HG03097 (cell line): ENCODE measurements at regions not wholly inside any gene's neighbourhood (a gene's known extent, or its start where the extent isn't known, plus 50 kb on each side); places are given as distances from the start of the nearest gene placed in this dataset.
A peak's percentile ranks its signal among the peaks of the same experiment; 100 is the strongest.

ENCODE experiments used
- ATAC-seq: cut with Tn5 transposase; IDR thresholded peaks from one replicate; pipeline ENCODE4 v1.9.1; 2021; ENCODE audit not compliant: unreplicated experiment, low FRiP score

DNA sequence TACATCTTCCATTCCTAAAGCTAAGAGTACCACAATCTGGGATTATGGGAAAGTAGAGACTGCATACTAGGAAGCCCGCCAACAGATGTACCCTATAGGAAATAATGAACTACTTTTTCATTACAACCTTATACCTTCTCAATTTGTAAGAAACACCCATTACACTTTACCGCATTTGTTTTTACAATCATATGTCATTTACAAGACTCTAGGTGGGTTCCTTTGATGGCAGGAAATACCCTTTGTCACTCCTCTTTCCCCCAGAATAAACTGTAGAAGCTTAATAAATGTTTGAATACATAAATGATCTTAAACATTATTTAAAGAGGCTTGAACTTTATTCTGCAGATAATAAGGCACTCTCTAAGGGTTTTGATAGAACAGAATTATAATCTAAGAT is 150.1 kb upstream of the TGFBR2 start:
- no peak for ATAC-seq

DNA sequence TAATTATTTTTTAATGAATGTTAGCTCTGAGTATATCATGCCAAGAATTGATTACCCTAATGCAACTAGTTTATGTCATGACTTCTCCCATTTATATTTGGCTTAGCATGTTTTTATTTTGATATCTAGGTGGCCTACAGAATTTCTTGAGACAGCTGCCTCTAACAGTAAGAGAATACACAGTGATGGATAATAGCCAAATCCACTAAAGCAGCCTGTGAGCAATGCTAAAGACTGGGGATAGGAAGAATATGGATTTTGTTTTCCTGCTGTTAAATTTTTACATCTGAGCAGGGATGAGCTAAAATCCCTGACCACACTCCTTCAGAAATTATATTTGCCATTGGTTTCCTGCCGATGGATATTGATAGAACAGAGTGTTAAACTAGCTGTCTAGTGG is 149.3 kb upstream of the TGFBR2 start:
- no peak for ATAC-seq

DNA sequence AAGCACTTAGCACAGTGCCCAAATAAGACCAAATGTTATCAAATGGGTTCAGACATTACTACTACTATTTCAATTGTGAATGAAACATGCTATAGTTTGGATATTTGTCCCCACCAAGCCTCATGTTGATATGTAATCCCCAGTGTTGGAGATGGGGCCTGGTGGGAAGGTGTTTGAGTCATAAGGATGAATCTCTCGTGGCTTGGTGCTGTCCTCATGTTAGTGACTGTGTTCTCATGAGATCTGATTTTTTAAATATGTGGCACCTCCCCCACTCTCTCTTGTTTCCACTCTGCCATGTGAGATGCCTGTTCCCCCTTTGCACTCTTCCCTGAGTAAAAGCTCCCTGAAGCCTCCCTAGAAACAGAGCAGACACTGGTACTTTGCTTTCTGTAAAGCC is 148.7 kb upstream of the TGFBR2 start:
- no peak for ATAC-seq

DNA sequence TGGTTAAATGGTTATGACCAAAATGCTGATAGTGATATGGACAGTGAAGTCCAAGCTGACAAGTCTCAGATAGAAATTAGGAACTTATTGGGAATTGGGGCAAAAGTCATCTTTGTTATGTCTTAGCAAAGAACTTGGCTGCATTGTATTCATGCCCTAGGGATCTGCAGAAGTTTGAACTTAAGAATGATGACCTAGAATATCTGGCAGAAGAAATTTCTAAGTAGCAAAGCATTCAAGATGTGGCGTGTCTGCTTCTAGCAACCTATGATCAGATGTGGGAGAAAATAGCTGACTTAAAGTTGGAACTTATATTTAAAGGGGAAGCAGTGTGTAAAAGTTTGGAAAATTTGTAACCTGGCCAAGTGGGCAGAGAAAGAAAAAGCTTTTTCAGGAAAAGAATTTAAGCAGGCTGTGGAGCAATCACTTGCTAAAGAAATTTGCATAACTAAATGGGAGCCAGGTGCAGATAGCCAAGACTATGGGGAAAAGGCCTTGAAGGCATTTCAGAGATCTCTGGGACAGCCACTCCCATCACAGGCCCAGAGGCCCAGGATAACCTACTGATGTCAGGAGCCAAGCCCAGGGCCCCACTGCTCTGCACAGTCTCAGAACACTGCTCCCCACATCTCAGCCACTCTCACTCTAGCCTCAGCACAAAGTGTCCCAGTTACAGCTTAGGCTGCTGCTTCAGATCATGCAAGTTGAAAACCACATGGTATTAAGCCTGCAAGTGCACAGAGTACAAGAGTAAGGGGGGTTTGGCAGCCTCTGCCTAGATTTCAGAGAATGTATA is 147.8 kb upstream of the TGFBR2 start:
- ATAC-seq: no peak

DNA sequence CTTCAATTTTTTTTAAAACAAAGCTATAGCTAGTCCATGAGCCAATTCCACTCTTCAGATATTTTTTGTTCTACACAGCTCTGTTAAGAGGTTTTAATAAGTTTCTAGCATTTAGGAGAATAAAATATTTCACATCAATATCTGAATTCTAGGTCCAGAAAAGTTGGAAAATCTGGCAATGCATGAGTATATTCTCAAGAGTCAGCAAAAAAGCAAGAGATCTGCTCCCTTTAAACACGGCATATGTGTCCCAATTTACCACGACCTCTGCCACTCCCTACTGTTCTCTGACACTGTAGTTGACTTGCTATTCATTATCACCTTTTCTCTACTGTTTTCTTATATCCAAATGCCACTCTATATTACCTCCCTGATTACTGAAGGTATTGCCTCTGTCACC is 145.1 kb upstream of the TGFBR2 start:
- ATAC-seq: no peak

DNA sequence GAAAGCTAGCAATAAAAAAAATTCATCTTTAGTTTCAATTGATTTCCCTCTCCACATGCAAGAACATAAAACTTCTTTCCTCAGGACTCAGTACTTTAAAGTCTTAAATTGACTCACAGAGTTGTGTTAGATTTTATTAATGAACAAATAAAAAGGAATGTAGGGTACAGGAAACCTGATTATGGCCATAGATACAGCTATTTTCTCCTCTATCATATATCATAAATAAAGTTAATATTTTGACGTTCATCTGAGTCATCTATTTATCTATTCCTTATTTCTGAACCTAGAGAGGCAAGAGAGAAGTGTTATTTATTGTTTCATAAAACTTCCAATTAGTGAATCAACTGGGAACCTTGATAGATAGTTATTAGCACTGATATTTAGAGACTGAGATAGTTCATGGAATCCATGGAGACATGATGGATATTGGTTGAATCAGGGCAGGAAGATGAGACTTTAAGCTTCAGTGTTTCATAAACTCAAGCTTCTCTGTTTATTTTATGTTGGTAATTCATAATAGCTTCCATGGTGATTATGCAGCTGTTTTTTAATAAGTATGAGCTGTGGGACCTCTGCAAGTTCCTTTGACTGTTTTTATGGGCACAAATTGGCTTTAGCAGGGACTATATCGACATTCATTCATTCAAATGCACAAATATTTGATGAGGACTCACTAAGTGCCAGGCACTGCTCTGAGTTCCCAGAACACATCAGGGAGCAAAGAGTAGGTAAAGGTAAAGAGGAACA is 143.5 kb upstream of the TGFBR2 start:
- no peak for ATAC-seq

DNA sequence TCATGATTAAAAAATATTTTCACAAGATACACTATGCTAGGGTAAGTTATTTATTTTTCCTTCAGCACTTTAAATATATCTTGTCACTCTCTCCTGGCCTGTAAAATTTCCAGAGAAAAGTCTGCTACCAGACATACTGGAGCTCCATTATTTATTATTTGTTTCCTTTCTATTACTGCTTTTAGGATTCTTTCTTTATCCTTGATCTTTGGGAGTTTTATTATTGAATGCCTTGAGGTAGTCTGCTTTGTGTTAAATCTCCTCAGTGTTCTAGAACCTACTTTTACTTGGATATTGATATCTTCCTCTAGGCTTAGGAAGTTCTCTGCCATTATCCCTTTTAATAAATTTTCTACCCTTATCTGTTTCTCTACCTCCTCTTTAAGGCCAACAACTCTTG is 142.0 kb upstream of the TGFBR2 start:
- no peak for ATAC-seq

DNA sequence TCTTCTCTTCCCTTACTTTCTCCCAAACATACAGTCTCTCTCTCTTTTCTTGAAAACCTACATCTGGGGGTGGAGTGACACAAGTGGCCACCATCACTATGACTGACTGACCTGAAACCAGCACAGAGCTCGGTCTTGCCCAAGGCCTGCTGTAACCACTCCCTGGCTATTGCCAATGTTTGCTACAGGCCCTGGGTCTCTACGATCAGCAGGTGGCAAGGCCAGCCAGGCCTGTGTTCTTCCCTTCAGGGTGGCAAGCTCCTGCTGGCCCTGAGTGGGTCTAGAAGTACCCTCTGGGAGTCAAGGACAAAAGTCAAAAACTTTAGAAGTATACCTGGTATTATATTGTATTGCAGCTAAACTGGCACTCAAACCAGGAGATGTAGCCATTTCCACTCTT is 140.9 kb upstream of the TGFBR2 start:
- ATAC-seq: no peak

DNA sequence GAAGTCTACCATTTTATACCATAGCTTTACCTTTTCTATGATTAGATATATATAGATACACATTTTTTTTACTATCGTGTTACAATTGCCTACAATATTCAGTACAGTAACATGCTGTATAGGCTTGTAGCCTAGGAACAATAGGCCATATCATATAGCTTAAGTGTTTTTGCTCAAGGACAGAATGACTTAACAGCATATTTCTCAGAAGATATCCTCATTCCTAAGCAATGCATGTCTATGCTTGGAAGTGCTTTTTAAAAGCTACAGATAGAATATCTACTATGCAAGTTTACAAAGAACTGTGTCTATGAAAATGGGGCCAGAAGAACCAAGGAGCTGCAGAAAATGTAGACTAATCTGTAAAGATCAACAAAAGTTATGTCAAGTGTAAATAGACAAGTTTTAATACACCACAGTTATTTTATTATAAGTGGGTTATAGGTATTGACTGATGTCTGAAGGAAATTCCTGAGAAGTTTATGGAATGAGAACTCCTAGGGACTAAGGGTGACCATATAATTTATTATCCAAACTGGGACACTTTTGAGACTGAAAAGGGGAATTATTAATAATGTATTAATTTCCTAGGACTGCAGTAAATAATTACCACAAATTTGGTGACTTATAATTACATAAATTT is 138.7 kb upstream of the TGFBR2 start:
- ATAC-seq: no peak

DNA sequence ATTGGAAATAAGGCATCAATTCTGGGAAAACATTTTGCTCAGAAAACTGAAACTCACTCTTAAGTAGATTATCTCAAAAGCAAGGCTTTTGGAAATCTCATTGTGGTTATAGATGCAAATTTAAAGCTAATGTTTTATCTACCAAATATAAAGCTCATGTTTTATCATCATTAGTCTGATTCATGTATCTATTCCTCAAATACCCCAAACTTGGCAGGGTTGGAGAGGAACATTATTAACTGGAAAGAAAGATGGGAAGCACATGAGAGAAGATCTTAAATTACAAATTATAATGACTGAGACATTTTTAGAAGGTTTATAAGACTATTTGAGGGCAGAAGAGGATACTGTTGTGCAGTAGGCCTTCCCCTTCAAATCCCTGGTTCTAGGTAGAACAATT is 137.3 kb upstream of the TGFBR2 start:
- no peak for ATAC-seq

DNA sequence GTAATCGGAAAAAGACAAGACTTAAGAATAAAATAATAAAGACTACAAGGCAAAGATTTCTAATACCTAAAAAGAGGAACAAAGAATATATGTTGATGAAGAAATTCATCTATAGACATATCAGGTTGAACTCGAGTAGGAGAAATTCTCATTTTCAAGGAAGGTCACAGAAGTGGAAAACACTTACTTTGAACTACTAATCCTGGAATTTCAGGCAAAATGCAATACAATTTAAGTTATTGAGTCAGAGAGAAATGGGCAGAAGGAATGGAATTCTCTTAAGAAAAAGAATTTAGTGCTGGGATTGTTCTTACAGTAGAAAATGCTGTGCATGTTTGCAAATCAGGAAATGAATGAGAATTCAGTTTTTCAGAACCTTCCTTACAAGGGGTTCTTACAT is 135.9 kb upstream of the TGFBR2 start:
- no peak for ATAC-seq

DNA sequence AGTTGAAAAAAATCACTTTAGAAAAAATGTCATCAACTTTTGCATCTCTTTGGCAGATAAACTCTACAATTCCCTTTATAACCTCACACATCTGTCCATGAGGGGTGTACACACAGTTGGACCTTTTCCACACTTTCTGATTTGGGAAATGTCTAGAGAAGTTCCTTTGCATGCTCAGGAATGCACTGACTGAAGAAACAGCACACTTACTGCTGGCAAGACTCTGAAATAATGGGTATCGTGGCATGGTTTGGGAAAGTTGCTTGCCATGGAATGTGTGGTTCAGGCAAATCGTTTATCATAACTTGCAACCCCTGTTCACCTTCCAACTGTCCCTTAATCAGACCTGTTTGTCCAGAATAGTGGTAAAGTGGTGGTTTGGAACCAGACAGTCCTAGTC is 135.3 kb upstream of the TGFBR2 start:
- ATAC-seq: no peak

DNA sequence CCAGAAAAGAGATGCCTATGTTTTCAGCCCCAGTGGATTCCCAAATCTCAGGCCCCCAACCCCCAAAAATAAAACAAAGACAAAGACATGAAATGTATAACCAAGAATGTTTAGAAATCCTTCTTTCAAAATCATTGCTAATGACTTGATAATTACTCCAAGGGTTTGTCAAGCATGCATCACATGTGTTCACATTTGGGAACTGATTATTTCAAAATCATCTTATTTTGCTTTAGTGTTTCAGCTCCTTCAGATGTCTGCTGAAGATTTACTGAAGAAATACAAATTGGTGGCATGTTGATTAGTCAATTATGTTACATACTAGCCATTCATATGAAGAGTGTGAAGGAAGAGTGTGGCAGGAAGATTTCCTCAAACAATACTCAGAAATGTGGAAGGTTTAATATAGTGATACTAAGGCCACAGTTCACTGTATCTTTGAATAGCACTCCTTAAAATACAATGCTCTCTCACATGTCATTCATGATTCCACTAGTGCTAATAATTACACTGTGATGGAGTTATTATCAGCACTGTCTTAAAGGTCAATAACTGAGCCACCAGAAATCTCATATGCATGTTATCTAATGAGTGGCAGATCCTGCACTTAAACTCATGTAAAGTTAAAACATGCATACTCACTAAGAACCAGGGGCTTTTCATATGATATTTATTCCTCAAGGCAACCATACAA is 134.5 kb upstream of the TGFBR2 start:
- ATAC-seq: no peak

DNA sequence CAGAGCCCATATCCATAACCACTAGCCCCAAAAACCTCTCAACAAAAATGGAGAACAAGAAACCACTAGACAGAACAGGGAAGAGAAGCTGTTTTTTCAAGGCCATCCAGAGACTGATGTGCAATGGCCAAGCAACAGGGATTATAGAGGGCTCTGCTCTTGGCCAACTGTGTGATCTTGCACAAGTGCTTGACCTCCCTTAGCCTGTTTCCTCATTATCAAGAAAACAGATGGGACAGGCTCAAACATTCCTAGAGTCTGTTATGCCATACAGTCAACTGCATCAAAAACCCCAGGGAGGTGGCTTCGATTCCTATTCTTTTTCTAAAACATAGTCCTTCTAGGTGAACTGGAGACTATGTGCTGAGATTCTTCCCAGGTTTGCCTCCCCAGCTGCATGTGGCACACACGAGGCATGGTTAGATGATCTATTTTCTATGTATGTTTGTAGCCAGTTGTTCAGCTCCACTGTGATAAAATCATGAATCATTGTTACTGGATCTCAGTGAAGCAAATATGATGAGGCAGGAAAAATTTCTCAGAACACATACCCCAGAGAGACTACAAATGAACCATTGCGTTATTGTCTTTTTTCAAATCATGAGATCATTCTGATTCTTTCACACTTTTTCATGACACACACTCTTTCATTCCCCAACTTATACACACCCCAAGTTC is 132.9 kb upstream of the TGFBR2 start:
- ATAC-seq: no peak

DNA sequence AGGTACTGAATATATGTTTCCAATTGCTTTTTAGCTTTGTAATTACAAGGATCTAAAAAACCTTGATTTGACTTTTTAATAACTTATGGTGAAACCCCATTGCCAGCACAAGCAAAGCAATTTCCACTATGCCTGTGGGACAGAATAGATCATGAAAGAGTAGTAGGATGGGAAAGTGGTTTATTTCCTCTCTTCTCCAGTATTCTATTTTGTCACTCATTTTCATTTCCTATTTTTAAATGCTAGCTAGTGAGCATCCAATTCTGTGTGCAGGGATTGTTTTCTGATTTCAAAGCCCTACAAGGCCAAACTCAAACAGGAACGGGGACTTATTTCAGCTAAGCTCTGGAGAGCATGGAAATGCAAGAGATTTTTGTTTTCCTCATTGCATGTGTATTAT is 132.0 kb upstream of the TGFBR2 start:
- no peak for ATAC-seq

DNA sequence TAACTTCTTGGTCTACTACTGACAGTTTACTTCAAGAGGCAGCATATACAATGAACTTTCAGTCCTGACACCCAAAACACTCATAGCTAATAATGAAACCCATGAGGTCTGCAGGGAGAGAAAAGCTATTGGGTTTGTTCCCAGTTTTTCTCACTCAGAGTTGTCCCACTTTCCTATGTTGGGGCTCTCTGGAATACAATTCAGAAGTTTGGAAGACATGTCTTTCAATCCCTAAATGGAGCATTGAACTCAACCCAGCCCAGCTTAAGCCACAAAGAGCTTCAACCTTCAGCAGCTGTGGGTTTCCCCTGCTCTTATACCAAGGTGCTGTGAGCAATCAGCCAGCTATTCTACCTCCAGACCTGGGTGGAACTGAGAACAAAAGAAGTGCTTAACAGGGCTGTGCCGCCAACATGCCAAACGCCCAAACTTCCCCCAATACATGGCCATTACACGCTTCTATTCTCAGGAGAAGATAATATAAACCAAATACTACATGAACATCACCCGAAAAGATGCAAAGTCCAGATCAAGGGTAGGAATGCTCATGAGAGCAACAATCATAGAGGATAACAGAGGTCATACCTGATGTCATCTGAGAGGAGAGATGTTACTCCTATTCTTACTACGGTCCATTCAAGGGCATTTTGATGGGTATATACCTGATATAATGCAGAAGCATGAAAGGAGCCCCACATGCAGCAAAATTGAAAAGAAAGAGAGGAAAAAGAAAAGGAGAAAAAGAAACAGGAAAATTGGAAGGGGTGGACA is 131.2 kb upstream of the TGFBR2 start:
- peak; percentile 66 for ATAC-seq

DNA sequence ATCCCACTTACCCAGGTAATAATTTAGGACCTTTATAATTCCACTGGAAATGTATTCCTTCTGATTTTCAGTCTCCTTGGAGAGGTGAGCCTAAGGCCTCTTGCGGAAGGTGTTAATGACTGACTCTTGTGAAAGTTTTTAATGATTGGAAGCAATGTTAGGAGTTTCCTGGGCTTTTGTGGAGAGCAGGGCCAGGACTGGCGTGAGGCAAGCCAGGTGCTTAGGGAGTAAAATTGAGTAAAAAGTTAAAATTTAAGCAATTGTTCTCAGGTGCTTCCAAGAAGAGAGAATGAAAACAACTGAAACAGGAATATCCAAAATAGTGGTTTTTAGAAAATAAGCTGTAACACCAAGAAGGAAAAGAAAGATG is 130.6 kb upstream of the TGFBR2 start:
- ATAC-seq: no peak

DNA sequence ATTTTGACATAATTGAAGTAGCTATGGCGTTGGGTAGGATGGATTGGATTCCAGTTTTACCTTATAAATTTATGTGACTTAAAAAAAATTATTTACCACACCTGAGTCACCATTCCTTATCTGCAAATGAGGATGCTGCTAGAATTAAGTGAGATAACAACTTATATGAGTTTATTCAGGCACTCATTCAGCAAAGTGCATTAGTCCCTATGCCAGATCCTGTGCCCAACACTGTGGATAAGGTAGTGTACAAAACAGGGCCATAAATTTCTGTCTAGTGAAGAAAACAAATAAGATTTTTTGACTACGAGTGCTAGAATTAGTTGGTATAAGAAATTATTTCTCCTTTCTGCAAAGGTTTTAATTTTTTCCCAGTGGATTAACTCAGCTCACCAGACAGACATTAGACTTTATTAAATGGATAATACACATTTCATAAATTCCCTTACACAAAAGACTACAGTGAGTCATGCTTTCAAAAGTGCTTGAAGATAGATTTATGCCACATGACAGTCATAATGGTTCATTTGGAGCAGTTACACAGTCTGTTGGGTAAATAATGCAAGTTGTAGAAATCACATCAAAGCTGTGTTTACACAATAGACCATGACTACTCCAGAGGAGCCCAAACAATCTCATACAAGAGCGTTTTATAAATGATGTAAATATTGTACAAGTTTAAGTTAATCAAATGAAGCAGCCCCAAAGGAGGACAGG is 129.9 kb upstream of the TGFBR2 start:
- no peak for ATAC-seq

DNA sequence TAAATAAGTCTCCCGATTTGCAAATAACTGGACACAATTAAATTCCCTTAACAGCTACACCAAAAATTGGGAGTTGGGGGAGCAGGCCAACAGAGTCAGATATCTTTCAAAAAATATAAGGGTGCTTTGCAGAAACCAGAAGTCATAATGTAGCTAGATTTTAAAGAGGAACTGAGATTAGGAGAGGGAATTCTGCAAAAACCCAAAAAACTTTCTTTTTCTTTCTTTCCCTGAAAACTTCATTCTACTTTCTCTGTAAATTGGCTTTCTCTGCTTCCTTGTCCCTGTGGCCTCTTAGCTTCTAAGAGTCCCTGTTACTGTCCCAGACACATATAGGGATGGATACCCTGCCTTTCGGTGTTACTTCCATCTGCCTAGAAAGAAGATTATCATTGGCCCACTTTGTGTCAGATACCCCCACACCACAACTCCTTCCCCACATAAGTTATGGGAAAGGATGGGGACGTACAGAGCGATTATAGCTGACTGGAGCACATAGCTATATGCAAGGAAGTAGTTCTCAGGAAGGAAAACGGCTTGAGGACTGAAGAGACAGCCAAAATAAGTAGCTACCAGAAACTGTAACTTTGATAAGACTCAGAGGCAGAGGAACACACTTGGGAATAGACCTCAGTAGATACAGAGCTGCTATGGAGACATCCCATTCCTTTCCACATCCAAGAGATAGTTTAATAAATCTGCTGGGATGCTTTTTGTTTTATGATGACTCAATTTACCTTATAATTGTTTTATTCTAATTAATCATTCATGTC is 129.1 kb upstream of the TGFBR2 start:
- no peak for ATAC-seq
